ENCODE measurements at regions not wholly inside any gene's neighbourhood (a gene's known extent, or its start where the extent isn't known, plus 50 kb on each side); places are given as distances from the start of the nearest gene placed in this dataset.

GRCh38 chr10:45075216-45075615, 74.5 kb downstream of the ZNF22 start:
- no peak for DNase-seq (ENCODE audit: low read depth)

GRCh38 chr10:45075826-45076380, 75.2 kb downstream of the ZNF22 start:
- no peak overlapping the region for H3K4me3 ChIP-seq (ENCODE audit: low read depth, low read length)
- TF ChIP-seq MYC (IDR thresholded peaks at IDR 0.05; ENCODE audit: low read depth, low read length) = no peak
- no peak for TF ChIP-seq MAX (IDR thresholded peaks at IDR 0.05; ENCODE audit: low read depth, low read length)
- no peak for TF ChIP-seq CTCF (IDR thresholded peaks at IDR 0.05; ENCODE audit: low read depth, low read length)
- no peak for TF ChIP-seq POLR2A (IDR thresholded peaks at IDR 0.05; ENCODE audit: extremely low read depth, insufficient read length)
- no peak for DNase-seq (ENCODE audit: low read depth)

More at GRCh38 chr10:45075216-45075615, 74.5 kb downstream of the ZNF22 start:
- no peak for TF ChIP-seq POLR2A (IDR thresholded peaks at IDR 0.05; ENCODE audit: extremely low read depth, insufficient read length)
- no peak for TF ChIP-seq MAX (IDR thresholded peaks at IDR 0.05; ENCODE audit: low read depth, low read length)
- TF ChIP-seq MYC (IDR thresholded peaks at IDR 0.05; ENCODE audit: low read depth, low read length) = no peak
- TF ChIP-seq CTCF (IDR thresholded peaks at IDR 0.05; ENCODE audit: low read depth, low read length) = no peak
- no peak overlapping the region for H3K4me3 ChIP-seq (ENCODE audit: low read depth, low read length)

GRCh38 chr10:45076891-45077290, 76.2 kb downstream of the ZNF22 start:
- H3K4me3 ChIP-seq (ENCODE audit: low read depth, low read length) = no peak overlapping the region
- TF ChIP-seq POLR2A (IDR thresholded peaks at IDR 0.05; ENCODE audit: extremely low read depth, insufficient read length) (no peak), CTCF (IDR thresholded peaks at IDR 0.05; ENCODE audit: low read depth, low read length) (no peak), MAX (IDR thresholded peaks at IDR 0.05; ENCODE audit: low read depth, low read length) (no peak), MYC (IDR thresholded peaks at IDR 0.05; ENCODE audit: low read depth, low read length) (no peak)

GRCh38 chr10:45080331-45080730, 79.6 kb downstream of the ZNF22 start:
- H3K4me3 ChIP-seq (ENCODE audit: low read depth, low read length) = no peak overlapping the region
- DNase-seq (ENCODE audit: low read depth) = no peak
- TF ChIP-seq POLR2A (IDR thresholded peaks at IDR 0.05; ENCODE audit: extremely low read depth, insufficient read length) (no peak), CTCF (IDR thresholded peaks at IDR 0.05; ENCODE audit: low read depth, low read length) (no peak), MAX (IDR thresholded peaks at IDR 0.05; ENCODE audit: low read depth, low read length) (no peak), MYC (IDR thresholded peaks at IDR 0.05; ENCODE audit: low read depth, low read length) (no peak)

More at GRCh38 chr10:45076891-45077290, 76.2 kb downstream of the ZNF22 start:
- DNase-seq (ENCODE audit: low read depth) = no peak

GRCh38 chr10:45082176-45082575, 81.5 kb downstream of the ZNF22 start:
- TF ChIP-seq CTCF (IDR thresholded peaks at IDR 0.05; ENCODE audit: low read depth, low read length) = no peak
- no peak for TF ChIP-seq POLR2A (IDR thresholded peaks at IDR 0.05; ENCODE audit: extremely low read depth, insufficient read length)
- no peak for TF ChIP-seq MYC (IDR thresholded peaks at IDR 0.05; ENCODE audit: low read depth, low read length)
- TF ChIP-seq MAX (IDR thresholded peaks at IDR 0.05; ENCODE audit: low read depth, low read length) = no peak
- DNase-seq (ENCODE audit: low read depth) = no peak
- H3K4me3 ChIP-seq (ENCODE audit: low read depth, low read length) = no peak overlapping the region

Data from NB4 (cell line).